HCT116 (cell line): ENCODE measurements at regions not wholly inside any gene's neighbourhood (a gene's known extent, or its start where the extent isn't known, plus 50 kb on each side); places are given as distances from the start of the nearest gene placed in this dataset.

Experiments used
- ATAC-seq: fragments of 200-7000 bp; cut with Tn5 transposase; 2 replicates; pipeline ENCODE4 v1.9.1; 2020; ENCODE audit warnings: mild to moderate bottlenecking, moderate library complexity
- BruUV-seq: library from RNA; stranded (reverse); fragments of 400-500 nt; replicated peaks from 2 replicates; lab custom pipeline; 2021; lab: Mats Ljungman, UMichigan
- CTCF ChIA-PET: fragments of 300-600 bp; sonication (Branson Sonifier 250); formaldehyde crosslinking; loops from one replicate; lab custom pipeline; 2021; ENCODE audit warnings: antibody characterized with exemption; lab: Charles Lee
- POLR2A ChIA-PET: fragments of 300-600, 350-600 bp; sonication (Branson Sonifier 250); formaldehyde crosslinking; loops from one replicate; lab custom pipeline; 2021; ENCODE audit warnings: antibody characterized with exemption; lab: Charles Lee
- RAD21 ChIA-PET, 2 experiments: fragments of 300-600 bp; sonication (Branson Sonifier 250); formaldehyde crosslinking; loops; one replicate each; lab custom pipeline; 2023; ENCODE audit warnings: low total read pairs in 2 of 2; ENCODE audit not compliant: uncharacterized antibody in 2 of 2, unreplicated experiment in 2 of 2, low non-redundant PET in 1 of 2; lab: Charles Lee
- DNase-seq: peaks from one replicate; pipeline ENCODE4 v3.0.0-alpha.2; 2010; ENCODE audit warnings: low read depth, low spot score
- H2AFZ ChIP-seq: fragments of 200-600 bp; shearing (Covaris generic), sonication (generic); 2 replicates; pipeline ENCODE4 v1.6.1; 2017; ENCODE audit warnings: low read depth, mixed run types, mixed read lengths, antibody characterized with exemption, low read length; ENCODE audit not compliant: poor library complexity, severe bottlenecking
- H3K27ac ChIP-seq: 2 replicates; pipeline ENCODE4 v1.5.1; 2012; ENCODE audit warnings: low read depth, low read length
- H3K27me3 ChIP-seq: fragments of 200-600 bp; sonication (generic); 2 replicates; pipeline ENCODE4 v1.6.1; 2016; ENCODE audit warnings: mixed run types, low read length, mixed read lengths; ENCODE audit not compliant: insufficient read depth
- H3K36me3 ChIP-seq, 2 experiments: fragments of 200-500 bp in 1 of 2; fragments of 200-600 bp in 1 of 2; sonication (Bioruptor generic) in 1 of 2; sonication (generic) in 1 of 2; 2 replicates each; pipeline versions ENCODE4 v1.5.1 to v1.6.1; 2014 to 2016; ENCODE audit warnings: low read length in 2 of 2, inconsistent platforms in 1 of 2, mixed read lengths in 1 of 2, mixed run types in 1 of 2; ENCODE audit not compliant: insufficient read depth in 2 of 2, control insufficient read depth in 1 of 2
- H3K4me1 ChIP-seq, 2 experiments: fragments of 200-600 bp in 1 of 2; sonication (generic) in 1 of 2; 2 replicates each; pipeline versions ENCODE4 v1.5.1 to v1.6.1; 2012 to 2017; ENCODE audit warnings: low read length in 2 of 2, inconsistent platforms in 1 of 2, mild to moderate bottlenecking in 1 of 2, mixed read lengths in 1 of 2, mixed run types in 1 of 2, moderate library complexity in 1 of 2; ENCODE audit not compliant: insufficient read depth in 2 of 2, control insufficient read depth in 1 of 2
- H3K4me2 ChIP-seq: fragments of 200-600 bp; sonication (generic); 2 replicates; pipeline ENCODE4 v1.6.1; 2017; ENCODE audit warnings: mixed run types, low read length, mixed read lengths
- H3K4me3 ChIP-seq, 2 experiments: fragments of 200-600 bp in 1 of 2; sonication (generic) in 1 of 2; replicated peaks in 1 of 2; 2 replicates each; pipeline ENCODE4 v1.5.1; 2011 to 2016; ENCODE audit warnings: low read length in 2 of 2, control low read depth in 1 of 2, low read depth in 1 of 2, mild to moderate bottlenecking in 1 of 2, mixed read lengths in 1 of 2, mixed run types in 1 of 2
- H3K79me2 ChIP-seq: fragments of 200-600 bp; sonication (generic); 2 replicates; pipeline ENCODE4 v1.6.1; 2017; ENCODE audit warnings: mild to moderate bottlenecking, mixed run types, low read length, moderate library complexity, mixed read lengths; ENCODE audit not compliant: insufficient read depth
- H3K9ac ChIP-seq: fragments of 200-600 bp; sonication (generic); 2 replicates; pipeline ENCODE4 v1.6.1; 2016; ENCODE audit warnings: low read length, mixed read lengths
- H3K9me2 ChIP-seq: fragments of 200-600 bp; sonication (generic), shearing (Covaris generic); 2 replicates; pipeline ENCODE4 v1.6.1; 2017; ENCODE audit warnings: mixed run types, mild to moderate bottlenecking, moderate library complexity; ENCODE audit not compliant: insufficient read depth
- H3K9me3 ChIP-seq, 2 experiments: fragments of 200-500 bp in 1 of 2; fragments of 200-600 bp in 1 of 2; sonication (Bioruptor generic) in 1 of 2; sonication (generic) in 1 of 2; 2 replicates each; pipeline ENCODE4 v1.6.1; 2014 to 2017; ENCODE audit warnings: low read length in 2 of 2, mixed read lengths in 2 of 2, inconsistent platforms in 1 of 2, low read depth in 1 of 2, mild to moderate bottlenecking in 1 of 2, mixed run types in 1 of 2, moderate library complexity in 1 of 2; ENCODE audit not compliant: control insufficient read depth in 1 of 2, insufficient read depth in 1 of 2
- H4K20me1 ChIP-seq: fragments of 200-600 bp; sonication (generic), shearing (Covaris generic); 2 replicates; pipeline ENCODE4 v1.6.1; 2017; ENCODE audit warnings: mixed run types, mild to moderate bottlenecking, moderate library complexity; ENCODE audit not compliant: insufficient read depth
- CBX3 ChIP-seq: IDR thresholded peaks from 2 replicates; pipeline ENCODE4 v1.6.1; 2012; ENCODE audit warnings: low read depth
- CEBPB ChIP-seq: IDR thresholded peaks from 2 replicates; pipeline ENCODE4 v1.6.1; 2012; ENCODE audit warnings: low read depth
- EGR1 ChIP-seq: IDR thresholded peaks from 2 replicates; pipeline ENCODE4 v1.6.1; 2012; ENCODE audit warnings: low read depth
- ELF1 ChIP-seq: IDR thresholded peaks from 2 replicates; pipeline ENCODE4 v1.6.1; 2012; ENCODE audit warnings: low read depth, borderline replicate concordance
- EZH2 ChIP-seq: fragments of 200-600 bp; sonication (generic); IDR thresholded peaks from 2 replicates; pipeline ENCODE4 v1.6.1; 2017; ENCODE audit warnings: antibody characterized with exemption, mixed run types
- FOSL1 ChIP-seq: IDR thresholded peaks from 2 replicates; pipeline ENCODE4 v1.6.1; 2012; ENCODE audit warnings: low read depth
- JUND ChIP-seq: IDR thresholded peaks from 2 replicates; pipeline ENCODE4 v1.6.1; 2012
- MAX ChIP-seq: IDR thresholded peaks from 2 replicates; pipeline ENCODE4 v1.6.1; 2012
- POLR2AphosphoS5 ChIP-seq: IDR thresholded peaks from 2 replicates; pipeline ENCODE4 v1.6.1; 2011; ENCODE audit warnings: mild to moderate bottlenecking, low read depth, low read length, moderate library complexity
- RAD21 ChIP-seq: IDR thresholded peaks from 2 replicates; pipeline ENCODE4 v1.6.1; 2012; ENCODE audit warnings: low read depth, mild to moderate bottlenecking
- SIN3A ChIP-seq: IDR thresholded peaks from 2 replicates; pipeline ENCODE4 v1.6.1; 2012; ENCODE audit warnings: low read depth
- SP1 ChIP-seq: IDR thresholded peaks from 2 replicates; pipeline ENCODE4 v1.6.1; 2012; ENCODE audit warnings: low read depth
- TCF7L2 ChIP-seq: IDR thresholded peaks from 2 replicates; pipeline ENCODE4 v1.7.0; 2011; ENCODE audit warnings: borderline replicate concordance, inconsistent platforms; ENCODE audit not compliant: insufficient read depth, insufficient read length; ENCODE audit errors: extremely low read depth
- YY1 ChIP-seq: IDR thresholded peaks from 2 replicates; pipeline ENCODE4 v1.6.1; 2011; ENCODE audit warnings: low read length, low read depth, moderate library complexity, mild to moderate bottlenecking; ENCODE audit not compliant: insufficient replicate concordance; ENCODE audit errors: extremely low read depth
- ZBTB33 ChIP-seq: IDR thresholded peaks from 2 replicates; pipeline ENCODE4 v1.6.1; 2011; ENCODE audit warnings: mild to moderate bottlenecking, low read length, moderate library complexity; ENCODE audit not compliant: insufficient replicate concordance; ENCODE audit errors: extremely low read depth
- ZFX ChIP-seq: fragments of 450-650 bp; IDR thresholded peaks from 2 replicates; pipeline ENCODE4 v1.6.1; 2017
- ZNF274 ChIP-seq: fragments of 200-500 bp; sonication (Bioruptor generic); IDR thresholded peaks from 2 replicates; pipeline ENCODE4 v1.6.1; 2014; ENCODE audit warnings: mild to moderate bottlenecking, low read depth, low read length, inconsistent platforms
- intact Hi-C: fragments of 100-400 bp; cut with micrococcal nuclease; formaldehyde crosslinking; loops from 2 replicates; pipeline ENCODE4 v1.10.0; 2022
- TF ChIP-seq, protein P1 (sequence below): IDR thresholded peaks from 2 replicates; pipeline ENCODE4 v1.6.1; 2012; ENCODE audit warnings: low read depth
- TF ChIP-seq, protein P2 (sequence below): IDR thresholded peaks from 2 replicates; pipeline ENCODE4 v1.6.1; 2012

GRCh38 chr10:3992382-3993178 lies 207.6 kb upstream of the KLF6 start:
- DNase-seq (no peak), ATAC-seq (no peak)
- Histone ChIP-seq H3K36me3 (no peaks in the 10 kb centered on the region), H3K9me2 (no peaks in the 10 kb centered on the region), H3K79me2 (no peaks in the 10 kb centered on the region), H3K9ac (no peak overlapping the region), H4K20me1 (no peaks in the 10 kb centered on the region), H3K27me3 (no peaks in the 10 kb centered on the region), H3K27ac (no peak overlapping the region), H3K4me1 (peaks cover 0 to 10% of the 10 kb centered on the region in 2 experiments; a peak in 2 of 4 replicates), H3K9me3 (no peaks in the 10 kb centered on the region), H2AFZ (no peak overlapping the region), H3K4me3 (no peak overlapping the region), H3K4me2 (no peak overlapping the region)
- POLR2A ChIA-PET: no interaction called here
- intact Hi-C loops: no loop called here
- CTCF ChIA-PET: no interaction called here
- BruUV-seq: no TSS peak
- TF ChIP-seq CEBPB (no peak), CBX3 (no peak), ZNF274 (no peak), SIN3A (no peak), FOSL1 (no peak), JUND (no peak), ZFX (no peak), YY1 (no peak), SP1 (no peak), EZH2 (no peak), RAD21 (no peak), ELF1 (no peak), EGR1 (no peak), MAX (no peak), POLR2AphosphoS5 (no peak), ZBTB33 (no peak), TCF7L2 (no peak)
- TF ChIP-seq, protein P1, sequence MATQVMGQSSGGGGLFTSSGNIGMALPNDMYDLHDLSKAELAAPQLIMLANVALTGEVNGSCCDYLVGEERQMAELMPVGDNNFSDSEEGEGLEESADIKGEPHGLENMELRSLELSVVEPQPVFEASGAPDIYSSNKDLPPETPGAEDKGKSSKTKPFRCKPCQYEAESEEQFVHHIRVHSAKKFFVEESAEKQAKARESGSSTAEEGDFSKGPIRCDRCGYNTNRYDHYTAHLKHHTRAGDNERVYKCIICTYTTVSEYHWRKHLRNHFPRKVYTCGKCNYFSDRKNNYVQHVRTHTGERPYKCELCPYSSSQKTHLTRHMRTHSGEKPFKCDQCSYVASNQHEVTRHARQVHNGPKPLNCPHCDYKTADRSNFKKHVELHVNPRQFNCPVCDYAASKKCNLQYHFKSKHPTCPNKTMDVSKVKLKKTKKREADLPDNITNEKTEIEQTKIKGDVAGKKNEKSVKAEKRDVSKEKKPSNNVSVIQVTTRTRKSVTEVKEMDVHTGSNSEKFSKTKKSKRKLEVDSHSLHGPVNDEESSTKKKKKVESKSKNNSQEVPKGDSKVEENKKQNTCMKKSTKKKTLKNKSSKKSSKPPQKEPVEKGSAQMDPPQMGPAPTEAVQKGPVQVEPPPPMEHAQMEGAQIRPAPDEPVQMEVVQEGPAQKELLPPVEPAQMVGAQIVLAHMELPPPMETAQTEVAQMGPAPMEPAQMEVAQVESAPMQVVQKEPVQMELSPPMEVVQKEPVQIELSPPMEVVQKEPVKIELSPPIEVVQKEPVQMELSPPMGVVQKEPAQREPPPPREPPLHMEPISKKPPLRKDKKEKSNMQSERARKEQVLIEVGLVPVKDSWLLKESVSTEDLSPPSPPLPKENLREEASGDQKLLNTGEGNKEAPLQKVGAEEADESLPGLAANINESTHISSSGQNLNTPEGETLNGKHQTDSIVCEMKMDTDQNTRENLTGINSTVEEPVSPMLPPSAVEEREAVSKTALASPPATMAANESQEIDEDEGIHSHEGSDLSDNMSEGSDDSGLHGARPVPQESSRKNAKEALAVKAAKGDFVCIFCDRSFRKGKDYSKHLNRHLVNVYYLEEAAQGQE: no peak
- TF ChIP-seq, protein P2, sequence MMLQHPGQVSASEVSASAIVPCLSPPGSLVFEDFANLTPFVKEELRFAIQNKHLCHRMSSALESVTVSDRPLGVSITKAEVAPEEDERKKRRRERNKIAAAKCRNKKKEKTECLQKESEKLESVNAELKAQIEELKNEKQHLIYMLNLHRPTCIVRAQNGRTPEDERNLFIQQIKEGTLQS: no peak
- RAD21 ChIA-PET: no interaction called here
